GM21529 (cell line): ENCODE measurements at regions not wholly inside any gene's neighbourhood (a gene's known extent, or its start where the extent isn't known, plus 50 kb on each side); places are given as distances from the start of the nearest gene placed in this dataset.
A peak's percentile ranks its signal among the peaks of the same experiment; 100 is the strongest.

Experiments used
- ATAC-seq: cut with Tn5 transposase; IDR thresholded peaks from one replicate; pipeline ENCODE4 v1.9.1; 2021; ENCODE audit not compliant: unreplicated experiment

GRCh38 chr11:131186629-131187101, 183.8 kb upstream of the NTM start:
- peak; percentile 94 for ATAC-seq

- ATAC-seq, result no peak
These were observed 180.0 kb upstream of the NTM start for GRCh38 chr11:131190446-131190845.

GRCh38 chr11:131191606-131192005, 178.8 kb upstream of the NTM start:
- no peak for ATAC-seq

- no peak for ATAC-seq
These were observed 177.8 kb upstream of the NTM start for GRCh38 chr11:131192628-131193027.

- ATAC-seq, result no peak
These were observed 177.3 kb upstream of the NTM start for GRCh38 chr11:131193031-131193501.

- no peak for ATAC-seq
These were observed 175.7 kb upstream of the NTM start for GRCh38 chr11:131194726-131195125.

GRCh38 chr11:131195661-131196517, 174.5 kb upstream of the NTM start:
- no peak for ATAC-seq

GRCh38 chr11:131198161-131199014, 172.0 kb upstream of the NTM start:
- no peak for ATAC-seq

GRCh38 chr11:131199015-131199280, 171.5 kb upstream of the NTM start:
- no peak for ATAC-seq

- no peak for ATAC-seq
These were observed 168.7 kb upstream of the NTM start for GRCh38 chr11:131201674-131202073.

GRCh38 chr11:131203040-131203439, 167.4 kb upstream of the NTM start:
- ATAC-seq, result no peak

- ATAC-seq, result no peak
These were observed 166.1 kb upstream of the NTM start for GRCh38 chr11:131204282-131204681.

GRCh38 chr11:131204765-131205380, 165.5 kb upstream of the NTM start:
- no peak for ATAC-seq

- no peak for ATAC-seq
These were observed 163.7 kb upstream of the NTM start for GRCh38 chr11:131206671-131207070.

- no peak for ATAC-seq
These were observed 162.5 kb upstream of the NTM start for GRCh38 chr11:131207901-131208300.

GRCh38 chr11:131217313-131218310, 152.8 kb upstream of the NTM start:
- no peak for ATAC-seq

GRCh38 chr11:131218542-131218941, 151.9 kb upstream of the NTM start:
- no peak for ATAC-seq

- ATAC-seq, result no peak
These were observed 150.8 kb upstream of the NTM start for GRCh38 chr11:131219646-131220045.

- ATAC-seq, result no peak
These were observed 147.0 kb upstream of the NTM start for GRCh38 chr11:131223198-131223991.

GRCh38 chr11:131228378-131228777, 142.0 kb upstream of the NTM start:
- peak; percentile 47 for ATAC-seq
